Erythroblast (primary cell): ENCODE measurements at regions not wholly inside any gene's neighbourhood (a gene's known extent, or its start where the extent isn't known, plus 50 kb on each side); places are given as distances from the start of the nearest gene placed in this dataset.

Experiments
- DNase-seq, 2 experiments: peaks; one replicate each; lab custom pipeline; 2025; lab: John Stamatoyannopoulos, UW
- GATA1 ChIP-seq: IDR thresholded peaks from 2 replicates; pipeline ENCODE4 v1.6.1; 2011; ENCODE audit warnings: low read depth, mild to moderate bottlenecking, control low read depth, low read length, moderate library complexity
- POLR2A ChIP-seq: IDR thresholded peaks from 2 replicates; pipeline ENCODE4 v1.6.1; 2011; ENCODE audit warnings: mild to moderate bottlenecking, low read length

DNA sequence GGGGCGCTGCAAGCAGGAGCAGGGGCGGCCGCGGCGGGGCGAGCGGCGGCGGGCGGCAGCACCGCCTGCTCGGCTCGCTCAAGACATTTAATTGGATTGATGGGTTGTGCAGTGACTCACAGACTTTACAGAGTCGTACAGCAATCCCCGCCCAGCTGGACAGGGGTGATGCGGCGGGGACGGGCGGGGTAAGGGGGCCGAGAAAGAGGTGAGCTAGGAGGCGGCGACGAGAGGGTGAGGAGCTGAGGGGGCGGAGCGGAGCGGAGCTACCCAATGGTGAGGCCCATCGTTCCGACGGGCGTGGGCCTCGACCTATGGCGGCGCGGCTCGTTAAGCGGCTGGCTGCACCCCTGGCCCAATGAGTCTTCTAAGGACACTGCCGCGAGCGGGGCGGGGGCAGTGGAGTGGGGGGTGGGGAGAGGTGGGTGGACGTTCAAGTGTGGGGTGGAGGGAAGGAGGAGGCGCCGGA, 97.1 kb upstream of the SERTAD2 start:
- DNase-seq: peak; percentile 100
- TF ChIP-seq POLR2A: peak; percentile 84
- no peak for TF ChIP-seq GATA1

DNA sequence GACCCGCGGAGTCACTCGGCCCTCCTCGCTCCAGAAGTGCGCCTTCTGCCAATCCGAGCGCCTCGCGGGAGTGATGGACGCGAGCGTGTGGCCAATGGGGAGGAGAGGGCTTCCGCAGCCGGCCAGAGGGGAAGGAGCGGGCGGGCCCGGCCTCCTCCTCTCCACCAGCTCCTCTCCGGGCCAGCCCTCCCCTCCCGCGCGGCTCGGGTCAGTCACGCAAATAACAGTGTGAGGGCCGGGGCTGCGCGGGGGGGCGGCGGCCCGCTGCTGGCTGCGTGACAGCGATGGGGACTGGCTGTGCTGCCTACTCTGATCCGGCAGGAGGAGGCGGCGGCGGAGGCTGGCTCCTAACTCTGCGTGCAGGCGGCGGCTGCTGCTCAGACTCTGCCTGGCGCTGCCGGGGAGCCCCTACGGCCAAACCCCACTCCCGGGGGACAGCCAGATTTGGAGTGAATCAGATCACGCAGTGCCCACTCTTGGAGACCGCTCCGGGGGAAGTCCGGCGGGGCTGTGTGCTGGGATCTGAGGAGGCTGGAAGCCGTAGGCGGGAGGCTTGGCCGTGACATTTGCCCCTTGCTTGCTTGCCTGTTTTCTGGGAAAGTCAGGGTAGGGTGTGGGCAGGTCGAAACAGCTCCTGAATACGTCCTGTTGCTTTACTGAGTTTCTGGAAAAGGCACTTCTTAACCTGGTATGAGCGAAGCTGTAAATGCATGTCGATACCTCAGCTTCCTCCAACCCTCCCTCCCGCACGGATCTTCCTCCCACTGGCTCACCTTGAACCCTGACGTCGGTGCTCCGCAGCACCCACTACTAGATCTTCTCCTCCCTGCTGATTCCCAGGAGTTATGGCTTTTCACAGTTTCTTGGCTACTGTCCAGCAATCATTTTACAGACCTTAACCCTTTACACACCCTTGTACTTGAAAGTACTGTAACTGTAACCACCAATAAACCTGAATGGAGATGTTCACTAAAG, 97.9 kb upstream of the SERTAD2 start:
- peak; percentile 7 for TF ChIP-seq POLR2A
- TF ChIP-seq GATA1: no peak
- peak; percentile 100 for DNase-seq

DNA sequence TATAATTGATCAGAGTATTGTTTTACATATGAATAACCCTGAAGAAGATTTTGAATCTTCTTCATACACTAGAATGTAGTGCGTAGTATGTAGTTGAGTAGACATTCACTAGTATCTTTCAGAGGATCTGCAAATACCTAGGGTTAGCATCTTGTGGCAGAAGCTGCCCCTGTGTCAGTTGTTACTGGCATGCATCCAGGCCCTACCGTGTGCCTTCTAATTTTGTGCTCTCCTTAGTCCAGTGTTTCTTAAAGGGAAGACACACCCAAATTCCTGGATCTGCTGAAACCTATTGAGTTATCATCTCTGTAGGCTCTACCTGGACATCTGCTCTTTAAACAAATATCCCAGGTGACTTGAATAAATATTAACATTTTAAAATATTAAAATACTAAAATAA, 99.7 kb upstream of the SERTAD2 start:
- DNase-seq: peak; percentile 13 to 16
- TF ChIP-seq POLR2A (no peak), GATA1 (no peak)

DNA sequence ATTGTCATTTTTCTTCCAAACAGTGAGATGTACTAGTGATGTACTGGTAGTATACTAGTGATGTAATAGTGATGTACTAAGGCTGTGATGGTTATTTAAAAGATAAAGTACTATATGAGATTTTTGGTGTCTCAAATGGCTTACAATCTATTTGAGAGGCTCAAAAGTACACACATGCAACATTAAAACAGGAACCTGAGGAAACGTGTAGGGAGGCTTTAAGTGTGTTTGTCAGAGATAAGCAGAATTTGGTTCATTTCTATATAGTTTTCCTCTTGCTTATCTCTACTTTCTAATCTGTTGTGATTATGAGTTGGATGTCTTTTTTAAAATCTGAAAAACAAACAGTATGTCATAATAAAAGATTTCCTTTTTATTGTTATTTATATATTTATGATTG, 100.9 kb upstream of the SERTAD2 start:
- no peak for DNase-seq

DNA sequence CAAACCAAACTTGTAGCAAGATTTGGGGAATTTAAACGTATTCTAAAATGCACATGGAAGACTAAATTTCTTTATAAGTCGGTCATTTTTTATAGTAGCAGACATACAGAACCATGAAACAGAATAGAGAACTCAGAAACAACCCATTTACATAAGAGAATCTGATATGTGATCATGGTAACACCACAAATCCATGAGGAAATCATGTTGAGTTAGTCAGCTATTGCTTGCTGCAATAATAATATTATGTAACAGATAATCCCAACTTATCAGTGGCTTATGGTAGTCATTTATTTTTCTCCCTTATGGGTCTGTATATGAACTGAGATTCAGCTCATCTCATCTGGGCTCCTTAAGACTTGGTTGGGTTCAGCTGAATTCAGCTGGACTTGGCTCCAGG, 103.4 kb upstream of the SERTAD2 start:
- no peak for TF ChIP-seq POLR2A
- no peak for DNase-seq

More for the DNA sequence above, 100.9 kb upstream of the SERTAD2 start:
- no peak for TF ChIP-seq POLR2A
- TF ChIP-seq GATA1: no peak

DNA sequence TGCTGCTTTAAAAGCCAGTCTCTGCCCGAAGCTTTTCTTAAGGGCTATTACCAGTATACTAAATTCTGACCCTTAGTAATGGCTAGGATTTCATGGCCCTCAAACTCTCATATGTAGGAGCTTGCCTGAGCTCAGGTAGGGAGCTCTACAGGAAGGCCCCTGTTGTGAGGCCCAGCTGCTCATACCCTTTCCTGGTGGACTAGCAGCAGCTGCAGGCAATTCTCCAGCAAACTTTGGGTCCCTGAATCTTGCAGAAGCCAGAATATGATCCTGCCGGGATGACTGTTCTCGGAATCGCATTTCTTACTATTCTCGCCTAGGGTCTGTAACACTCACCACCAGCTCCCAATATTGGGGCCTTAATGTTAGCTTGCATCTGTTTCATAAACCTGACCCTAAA, 106.4 kb upstream of the SERTAD2 start:
- no peak for DNase-seq
- TF ChIP-seq POLR2A (no peak), GATA1 (no peak)

DNA sequence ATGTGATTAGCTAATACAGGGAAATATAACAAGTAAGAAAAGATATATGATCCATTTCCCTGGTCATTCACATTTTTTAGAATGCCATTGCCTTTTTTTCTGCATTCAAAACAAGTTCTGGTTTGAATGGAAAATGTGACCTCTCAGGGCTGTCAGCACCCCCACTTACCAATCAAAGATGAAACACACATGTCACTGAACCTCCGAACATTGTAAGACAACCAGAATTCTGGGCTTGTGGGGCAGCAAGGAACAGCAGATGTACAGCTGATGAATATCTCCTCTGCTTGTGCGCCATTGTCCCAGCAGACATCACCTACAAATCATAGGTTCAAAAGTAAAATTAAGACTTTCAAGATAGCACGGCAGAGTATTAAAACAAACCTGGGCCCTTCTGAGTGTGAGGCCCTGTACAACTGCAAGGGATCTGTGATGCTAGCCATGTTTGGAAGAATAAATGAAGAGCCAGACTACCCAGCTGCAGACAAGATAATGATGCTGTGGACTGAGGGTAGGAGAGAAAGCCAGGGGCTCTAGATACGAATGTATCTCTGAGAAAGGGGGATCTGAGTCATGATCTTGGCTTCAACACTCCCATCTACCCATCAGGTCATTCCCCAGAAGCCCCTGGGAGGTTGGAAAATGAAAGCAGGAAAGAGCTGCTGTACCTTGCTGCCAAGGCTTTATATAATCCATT, 108.7 kb upstream of the SERTAD2 start:
- TF ChIP-seq POLR2A: no peak
- TF ChIP-seq GATA1: no peak
- DNase-seq: no peak

DNA sequence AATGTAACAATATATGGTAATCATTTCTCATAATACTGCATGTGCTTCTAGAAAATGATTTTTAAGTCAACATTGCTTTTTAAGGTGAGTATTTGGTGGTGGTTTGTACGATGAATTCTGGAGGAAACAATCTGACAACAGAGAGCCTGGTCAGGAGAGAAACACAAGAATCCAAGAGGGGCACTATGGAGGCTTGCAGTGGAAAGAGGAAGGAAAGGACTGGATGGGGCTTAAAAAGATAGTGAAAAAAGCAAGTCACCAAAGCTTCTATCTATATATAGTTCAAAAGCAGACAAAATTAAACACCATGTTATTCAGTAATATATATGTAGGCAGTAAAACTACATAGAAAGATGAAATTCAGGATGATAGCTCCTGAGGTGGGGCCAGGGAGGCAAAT, 109.4 kb upstream of the SERTAD2 start:
- no peak for DNase-seq
- TF ChIP-seq POLR2A: no peak
- TF ChIP-seq GATA1: no peak

DNA sequence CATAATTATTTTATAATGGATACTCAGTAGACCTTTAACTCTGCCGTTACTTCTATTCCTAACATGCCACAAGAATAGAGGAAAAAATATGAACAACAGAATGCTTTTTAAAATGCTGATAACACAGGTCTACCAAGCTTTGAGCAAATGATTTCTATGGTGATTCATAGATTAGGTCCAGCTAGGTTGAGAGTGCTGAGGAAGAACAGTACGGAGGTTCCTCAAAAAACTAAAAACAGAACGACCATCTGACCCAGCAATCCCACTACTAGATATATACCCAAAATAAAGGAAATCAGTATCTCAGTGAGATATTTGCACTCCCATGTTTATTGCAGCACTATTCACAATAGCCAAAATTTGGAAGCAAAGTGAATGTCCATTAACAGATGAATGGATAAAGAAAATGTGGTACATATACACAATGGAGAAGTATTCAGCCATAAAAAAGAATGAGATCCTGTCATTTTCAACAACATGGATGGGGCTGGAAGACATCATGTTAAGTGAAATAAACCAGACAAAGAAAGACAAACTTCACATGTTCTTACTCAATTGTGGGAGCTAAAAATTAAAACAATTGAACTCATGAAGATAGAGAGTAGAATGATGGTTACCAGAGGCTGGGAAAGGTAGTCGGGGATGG, 111.6 kb upstream of the SERTAD2 start:
- no peak for DNase-seq
- TF ChIP-seq POLR2A: no peak
- no peak for TF ChIP-seq GATA1

DNA sequence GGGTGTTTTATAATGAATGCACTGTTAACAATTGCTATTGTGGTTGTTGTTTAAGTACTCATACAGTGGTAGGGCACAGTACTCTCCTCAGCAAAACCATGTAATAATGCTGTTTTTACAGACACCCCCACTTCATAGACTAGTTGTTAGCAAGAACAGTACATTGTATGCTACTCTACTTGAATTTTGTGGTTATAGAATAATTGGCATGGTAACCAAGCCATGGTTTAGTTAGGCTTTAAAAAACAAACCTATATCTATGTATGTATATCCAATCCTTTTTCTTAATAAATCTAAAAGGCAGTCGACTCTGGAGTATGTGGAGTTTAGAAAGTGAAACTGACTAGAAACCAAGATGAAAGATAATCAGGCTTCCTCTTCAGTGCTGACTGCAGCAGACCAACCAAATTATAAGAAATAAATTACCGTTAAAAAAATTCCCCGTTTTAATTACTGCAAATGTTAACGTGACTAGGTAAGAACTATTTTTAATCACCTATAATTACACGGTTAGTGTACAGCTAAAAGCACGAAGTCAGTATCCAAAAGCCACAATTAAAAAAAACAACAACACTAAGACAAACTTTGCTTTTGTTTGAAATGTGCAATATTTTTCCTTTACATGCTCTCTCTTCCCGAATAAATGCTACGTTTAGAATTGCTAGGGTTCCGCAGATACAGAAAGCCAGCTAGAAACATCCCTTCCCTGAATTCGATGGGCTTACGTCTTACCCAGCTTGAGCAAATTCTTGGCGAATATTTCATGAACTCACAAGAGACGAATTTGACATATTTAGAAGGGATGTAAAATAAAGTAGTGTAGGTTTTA, 113.3 kb upstream of the SERTAD2 start:
- TF ChIP-seq POLR2A: no peak
- no peak for TF ChIP-seq GATA1
- peak; percentile 71 to 75 for DNase-seq

DNA sequence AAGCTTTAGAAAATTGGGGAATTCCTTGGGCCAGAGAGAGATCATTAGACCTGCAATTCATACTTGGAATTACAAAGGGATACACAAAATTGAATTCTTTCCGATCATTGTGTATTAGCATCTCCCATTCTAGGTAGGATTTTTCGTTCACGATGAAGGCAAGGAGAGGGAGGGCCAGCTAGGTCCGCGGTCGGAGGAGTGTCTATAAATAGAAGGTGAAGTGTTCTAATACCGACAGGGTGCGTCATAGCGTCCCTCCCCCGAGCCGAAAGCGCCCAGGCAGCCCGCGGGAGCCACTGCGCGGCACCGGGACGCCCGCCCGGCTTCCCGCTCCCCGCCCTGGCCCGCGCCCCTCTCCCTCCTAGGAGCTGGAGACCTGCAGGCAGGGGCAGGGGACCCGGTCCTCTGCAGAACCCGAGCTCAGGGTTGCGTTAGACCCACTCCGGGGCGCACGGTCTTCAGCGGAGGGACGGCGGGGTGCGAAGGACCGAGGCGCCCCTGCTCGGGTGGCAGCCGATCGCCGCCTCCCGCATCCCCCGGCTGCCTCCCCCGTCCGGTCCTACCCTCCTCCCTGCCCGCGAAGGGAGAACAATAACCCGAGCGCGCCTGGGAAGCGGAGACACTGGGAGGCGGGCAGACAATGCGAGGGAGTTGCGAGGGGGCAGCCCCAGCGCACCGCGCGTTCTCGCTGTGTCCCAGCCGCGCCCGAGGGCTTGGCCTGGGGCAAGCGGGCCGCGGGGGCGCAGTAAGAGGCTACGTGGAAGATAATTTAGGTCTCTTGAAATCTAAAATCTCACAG, 114.2 kb upstream of the SERTAD2 start:
- TF ChIP-seq POLR2A (peak; percentile 79), GATA1 (no peak)
- DNase-seq: peak; percentile 86 to 92

DNA sequence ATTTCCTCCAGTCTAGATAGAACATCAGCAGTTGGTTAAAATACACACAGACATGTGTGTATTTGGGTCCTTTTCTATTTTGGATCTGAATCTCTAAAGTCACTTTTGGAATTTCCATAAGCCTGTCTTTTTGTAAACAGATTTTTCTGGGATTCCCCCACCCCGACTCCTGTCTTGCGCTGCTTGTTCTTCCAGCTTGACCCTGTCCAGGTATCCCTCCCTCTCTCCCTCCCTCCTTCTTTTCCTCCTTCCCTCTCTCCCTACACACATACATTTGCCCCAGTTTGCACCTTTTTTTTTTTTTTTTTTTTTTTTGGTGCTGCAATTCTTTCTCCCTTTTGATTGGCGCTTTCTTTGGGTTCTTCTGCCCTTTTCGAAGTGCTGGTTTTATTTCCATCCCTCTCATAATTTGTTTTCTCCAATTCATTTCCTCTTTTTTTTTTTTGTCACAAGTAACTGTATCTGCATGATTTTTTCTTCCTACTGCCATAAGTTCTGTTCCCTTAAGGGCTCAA, 114.8 kb upstream of the SERTAD2 start:
- TF ChIP-seq GATA1: no peak
- no peak for TF ChIP-seq POLR2A
- DNase-seq: no peak
